ENCODE measurements at regions not wholly inside any gene's neighbourhood (a gene's known extent, or its start where the extent isn't known, plus 50 kb on each side); places are given as distances from the start of the nearest gene placed in this dataset.

- H3K4me3 ChIP-seq (ENCODE audit: low read depth, low read length), result no peak overlapping the region
- no peak for DNase-seq (ENCODE audit: low read depth)
- TF ChIP-seq MYC (IDR thresholded peaks at IDR 0.05; ENCODE audit: low read depth, low read length), result no peak
- no peak for TF ChIP-seq POLR2A (IDR thresholded peaks at IDR 0.05; ENCODE audit: extremely low read depth, insufficient read length)
- TF ChIP-seq MAX (IDR thresholded peaks at IDR 0.05; ENCODE audit: low read depth, low read length), result no peak
- no peak for TF ChIP-seq CTCF (IDR thresholded peaks at IDR 0.05; ENCODE audit: low read depth, low read length)
Observed at GRCh38 chr3:25952133-25952532, 162.2 kb downstream of the OXSM start.

- TF ChIP-seq CTCF (IDR thresholded peaks at IDR 0.05; ENCODE audit: low read depth, low read length) (no peak), MYC (IDR thresholded peaks at IDR 0.05; ENCODE audit: low read depth, low read length) (no peak), MAX (IDR thresholded peaks at IDR 0.05; ENCODE audit: low read depth, low read length) (no peak), POLR2A (IDR thresholded peaks at IDR 0.05; ENCODE audit: extremely low read depth, insufficient read length) (no peak)
- DNase-seq (ENCODE audit: low read depth), result no peak
- H3K4me3 ChIP-seq (ENCODE audit: low read depth, low read length), result no peak overlapping the region
Observed at GRCh38 chr3:25957026-25957425, 167.1 kb downstream of the OXSM start.

- DNase-seq (ENCODE audit: low read depth), result no peak
- no peak overlapping the region for H3K4me3 ChIP-seq (ENCODE audit: low read depth, low read length)
- TF ChIP-seq POLR2A (IDR thresholded peaks at IDR 0.05; ENCODE audit: extremely low read depth, insufficient read length) (no peak), CTCF (IDR thresholded peaks at IDR 0.05; ENCODE audit: low read depth, low read length) (no peak), MAX (IDR thresholded peaks at IDR 0.05; ENCODE audit: low read depth, low read length) (no peak)
Observed at GRCh38 chr3:25960776-25961175, 170.9 kb downstream of the OXSM start.

- DNase-seq (ENCODE audit: low read depth), result no peak
- TF ChIP-seq POLR2A (IDR thresholded peaks at IDR 0.05; ENCODE audit: extremely low read depth, insufficient read length), result no peak
- no peak for TF ChIP-seq MAX (IDR thresholded peaks at IDR 0.05; ENCODE audit: low read depth, low read length)
- TF ChIP-seq CTCF (IDR thresholded peaks at IDR 0.05; ENCODE audit: low read depth, low read length), result no peak
- no peak for TF ChIP-seq MYC (IDR thresholded peaks at IDR 0.05; ENCODE audit: low read depth, low read length)
- no peak overlapping the region for H3K4me3 ChIP-seq (ENCODE audit: low read depth, low read length)
Observed at GRCh38 chr3:25962255-25962654, 172.4 kb downstream of the OXSM start.

- no peak for DNase-seq (ENCODE audit: low read depth)
- TF ChIP-seq MYC (IDR thresholded peaks at IDR 0.05; ENCODE audit: low read depth, low read length), result no peak
- TF ChIP-seq POLR2A (IDR thresholded peaks at IDR 0.05; ENCODE audit: extremely low read depth, insufficient read length), result no peak
- no peak for TF ChIP-seq MAX (IDR thresholded peaks at IDR 0.05; ENCODE audit: low read depth, low read length)
- no peak for TF ChIP-seq CTCF (IDR thresholded peaks at IDR 0.05; ENCODE audit: low read depth, low read length)
- no peak overlapping the region for H3K4me3 ChIP-seq (ENCODE audit: low read depth, low read length)
Observed at GRCh38 chr3:25964141-25964540, 174.3 kb downstream of the OXSM start.

GRCh38 chr3:25967385-25967784, 177.5 kb downstream of the OXSM start:
- TF ChIP-seq MYC (IDR thresholded peaks at IDR 0.05; ENCODE audit: low read depth, low read length) (no peak), POLR2A (IDR thresholded peaks at IDR 0.05; ENCODE audit: extremely low read depth, insufficient read length) (no peak), MAX (IDR thresholded peaks at IDR 0.05; ENCODE audit: low read depth, low read length) (no peak), CTCF (IDR thresholded peaks at IDR 0.05; ENCODE audit: low read depth, low read length) (no peak)
- no peak for DNase-seq (ENCODE audit: low read depth)
- H3K4me3 ChIP-seq (ENCODE audit: low read depth, low read length), result no peak overlapping the region
